Epidermal melanocyte (primary cell): ENCODE measurements at regions not wholly inside any gene's neighbourhood (a gene's known extent, or its start where the extent isn't known, plus 50 kb on each side); places are given as distances from the start of the nearest gene placed in this dataset.
"Not testable (repeated sequence)": the region's sequence is repeated elsewhere in the genome, so short reads cannot be mapped to it uniquely, and the experiment has no call there.

ENCODE experiments used
- DNase-seq: peaks from one replicate; pipeline ENCODE4 v3.0.0; 2011; ENCODE audit warnings: low spot score; ENCODE audit not compliant: insufficient read length

DNA sequence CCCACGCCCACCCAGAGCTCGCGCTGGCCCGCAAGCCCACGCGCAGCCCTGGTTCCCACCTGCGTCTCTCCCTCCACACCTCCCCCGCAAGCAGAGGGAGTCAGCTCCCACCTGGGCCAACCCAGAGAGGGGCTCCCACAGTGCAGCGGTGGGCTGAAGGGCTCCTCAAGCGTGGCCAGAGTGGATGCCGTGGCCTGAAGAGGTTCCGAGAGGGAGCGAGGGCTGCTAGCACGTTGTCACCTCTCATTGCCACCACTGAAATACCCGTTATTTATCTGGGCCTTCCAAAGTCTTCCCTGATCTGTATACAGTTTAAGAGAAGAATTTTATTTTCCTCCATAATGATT, 88.3 kb upstream of the MYLIP start:
- DNase-seq, result no peak

DNA sequence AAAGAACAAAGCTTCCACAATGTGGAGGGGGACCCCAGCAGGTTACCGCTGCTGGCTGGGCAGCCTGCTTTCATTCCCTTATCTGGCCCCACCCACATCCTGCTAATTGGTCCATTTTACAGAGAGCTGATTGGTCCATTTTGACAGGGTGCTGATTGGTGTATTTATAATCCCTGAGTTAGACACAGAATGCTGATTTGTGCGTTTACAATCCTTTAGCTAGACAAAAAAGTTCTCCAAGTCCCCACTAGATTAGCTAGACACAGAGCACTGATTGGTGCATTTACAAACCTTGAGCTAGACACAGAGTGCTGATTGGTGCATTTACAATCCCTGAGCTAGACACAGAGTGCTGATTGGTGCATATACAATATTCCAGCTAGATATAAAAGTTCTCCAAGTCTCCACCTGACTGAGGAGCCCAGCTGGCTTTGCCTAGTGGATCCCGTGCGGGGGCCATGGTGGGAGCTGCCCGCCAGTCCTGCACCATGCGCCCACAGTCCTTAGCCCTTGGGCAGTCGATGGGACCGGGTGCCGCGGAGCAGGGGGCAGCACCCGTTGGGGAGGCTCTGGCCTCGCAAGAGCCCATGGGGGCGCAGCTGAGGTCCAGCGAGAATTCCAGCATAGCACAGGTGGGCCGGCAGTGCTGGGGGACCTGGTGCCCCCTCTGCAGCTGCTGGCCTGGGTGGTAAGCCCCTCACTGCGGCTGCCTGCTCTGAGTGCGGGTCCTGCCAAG, 88.8 kb upstream of the MYLIP start:
- not testable (repeated sequence) for DNase-seq

DNA sequence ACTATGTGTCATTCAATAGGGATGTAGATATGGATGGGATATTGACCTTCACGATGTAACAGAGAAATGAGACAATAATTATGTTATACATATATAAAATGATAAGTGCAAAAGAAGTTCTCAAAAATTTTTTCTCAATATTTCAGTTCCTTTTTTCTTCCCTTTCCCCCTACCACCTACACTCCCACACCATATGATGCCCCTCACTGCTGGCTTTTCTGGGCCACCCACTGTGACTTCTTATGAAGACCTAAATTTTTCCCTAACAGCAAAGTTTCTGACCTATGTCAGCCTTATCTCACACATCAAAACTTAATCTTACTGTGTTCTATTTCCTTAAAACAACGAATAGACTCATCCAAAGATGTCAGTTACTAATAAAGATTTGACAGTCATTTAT, 89.9 kb upstream of the MYLIP start:
- DNase-seq, result no peak

- no peak for DNase-seq
Measured at GRCh38 chr6:16035488-16036080, 93.3 kb upstream of the MYLIP start.

DNA sequence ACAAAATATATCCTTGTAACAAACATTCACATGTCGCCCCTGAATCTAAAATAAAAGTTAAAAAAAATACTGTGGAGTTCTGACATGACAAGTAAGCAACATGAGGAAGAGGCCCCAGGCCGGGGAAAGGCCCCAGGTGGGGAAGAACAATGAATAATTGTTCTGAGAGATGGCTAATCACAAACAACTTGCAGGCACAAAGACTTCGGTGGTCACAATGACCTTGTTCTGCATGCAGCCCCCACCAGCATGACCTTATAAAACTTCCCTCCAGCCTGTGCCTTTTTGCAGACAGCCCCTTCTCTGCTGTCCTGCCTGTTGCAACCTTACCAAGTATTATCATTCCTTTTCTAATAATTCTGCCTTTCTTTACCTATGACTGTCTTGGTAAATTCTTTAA, 95.7 kb upstream of the MYLIP start:
- DNase-seq, result no peak

- DNase-seq, result no peak
Measured at GRCh38 chr6:16031278-16031981, 97.5 kb upstream of the MYLIP start.

DNA sequence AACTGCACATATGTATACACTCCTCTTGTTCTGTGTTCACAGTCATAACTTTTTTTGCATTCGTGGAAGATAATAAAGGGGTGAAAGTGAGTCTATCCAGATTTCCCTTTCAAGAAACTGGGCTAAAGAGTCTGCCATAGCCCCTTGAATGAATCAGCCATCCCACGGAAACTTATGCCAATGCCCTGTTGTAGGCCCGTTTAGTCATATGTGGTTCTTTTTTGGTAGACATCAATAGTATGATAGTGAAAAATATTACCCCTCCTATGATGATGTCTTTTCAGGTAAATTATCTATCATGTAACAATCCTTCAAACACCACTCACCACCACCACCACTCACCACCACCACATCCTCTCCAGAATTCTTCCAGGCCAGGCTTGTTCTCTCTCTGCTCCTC, 99.9 kb upstream of the MYLIP start:
- no peak for DNase-seq

- no peak for DNase-seq
Measured at GRCh38 chr6:16020259-16020658, 108.6 kb upstream of the MYLIP start.

GRCh38 chr6:16019462-16019861, 109.4 kb upstream of the MYLIP start:
- DNase-seq, result no peak

GRCh38 chr6:16018626-16019025, 110.3 kb upstream of the MYLIP start:
- no peak for DNase-seq

- not testable (repeated sequence) for DNase-seq
Measured at GRCh38 chr6:16014325-16014724, 114.6 kb upstream of the MYLIP start.

DNA sequence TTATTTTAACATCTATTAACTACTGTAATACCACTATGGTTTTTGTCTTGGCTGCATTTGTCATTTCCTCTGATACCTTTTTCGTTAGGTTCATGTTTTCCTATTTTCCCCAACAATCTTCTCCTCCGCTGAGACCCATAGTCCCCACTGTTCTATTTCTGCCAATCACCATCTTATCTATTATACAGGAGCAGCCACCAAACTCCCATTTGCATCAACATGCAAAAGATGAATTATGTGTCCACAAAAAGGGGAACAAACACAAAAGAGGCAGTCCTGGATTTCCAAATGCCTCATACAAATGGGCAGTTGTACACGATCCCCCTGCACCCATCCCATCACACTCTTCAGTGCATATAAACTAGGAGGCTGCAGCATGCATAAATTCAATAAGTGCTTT, 121.7 kb upstream of the MYLIP start:
- no peak for DNase-seq

- DNase-seq, result no peak
Measured at GRCh38 chr6:16006681-16007080, 122.2 kb upstream of the MYLIP start.

DNA sequence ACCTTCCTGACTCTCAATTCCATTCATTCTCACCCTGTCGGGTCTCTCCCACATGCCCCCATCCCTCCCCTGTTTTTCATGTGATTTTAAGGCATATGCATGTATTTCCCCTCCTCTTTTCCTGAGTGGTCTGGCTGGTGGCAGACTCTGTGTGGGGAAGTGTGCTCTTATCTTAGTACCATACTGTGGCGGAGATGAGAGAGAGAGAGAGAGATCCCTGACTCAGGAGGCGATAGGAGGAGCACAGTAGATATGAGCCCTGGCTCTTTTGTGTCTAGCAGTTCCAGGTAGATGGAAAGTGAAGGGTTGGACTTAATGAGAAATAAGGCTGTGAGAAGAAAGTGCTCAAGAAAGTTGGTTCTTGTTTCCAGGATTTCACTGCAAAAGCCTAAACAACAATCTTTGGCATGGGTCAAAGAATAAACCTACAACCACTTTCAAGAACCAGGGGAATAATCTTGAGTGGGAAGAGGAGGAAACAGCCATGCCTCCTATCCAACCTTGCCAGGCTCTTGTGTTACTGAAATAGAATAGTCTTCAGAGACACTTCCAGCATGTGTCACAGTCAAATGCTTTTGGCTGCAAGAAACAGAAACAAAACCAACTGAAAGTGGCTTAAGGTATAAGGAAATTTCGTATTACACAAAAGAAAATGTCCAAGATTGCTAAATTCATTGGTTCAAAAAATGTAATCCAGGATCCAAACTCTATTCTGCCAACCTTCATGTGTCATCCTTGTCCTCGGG, 123.8 kb upstream of the MYLIP start:
- DNase-seq, result no peak

- DNase-seq, result no peak
Measured at GRCh38 chr6:16003197-16003491, 125.7 kb upstream of the MYLIP start.

GRCh38 chr6:16002332-16003196, 126.3 kb upstream of the MYLIP start:
- DNase-seq, result no peak

- no peak for DNase-seq
Measured at GRCh38 chr6:16001158-16001557, 127.7 kb upstream of the MYLIP start.

- no peak for DNase-seq
Measured at GRCh38 chr6:15999201-15999600, 129.7 kb upstream of the MYLIP start.

GRCh38 chr6:15997586-15998388, 131.1 kb upstream of the MYLIP start:
- no peak for DNase-seq

DNA sequence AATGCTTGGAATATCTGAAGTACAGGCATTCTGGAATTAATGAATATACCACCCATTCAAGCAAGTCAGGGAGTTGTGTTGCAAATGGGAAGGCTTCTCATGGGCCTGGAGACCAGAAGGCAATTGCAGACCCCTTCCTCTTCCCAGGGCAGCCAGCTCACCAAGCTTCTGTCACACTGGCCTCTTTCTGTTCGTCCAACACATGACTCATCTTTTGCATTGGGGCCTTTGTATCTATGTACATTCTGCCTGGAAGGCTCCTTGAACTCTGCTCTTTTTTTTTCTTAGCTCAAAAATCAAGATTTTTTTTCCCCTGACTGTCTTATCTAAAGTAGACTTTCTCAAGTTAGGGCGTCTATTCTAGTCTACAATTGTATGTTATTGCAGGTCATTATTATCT, 132.9 kb upstream of the MYLIP start:
- no peak for DNase-seq

DNA sequence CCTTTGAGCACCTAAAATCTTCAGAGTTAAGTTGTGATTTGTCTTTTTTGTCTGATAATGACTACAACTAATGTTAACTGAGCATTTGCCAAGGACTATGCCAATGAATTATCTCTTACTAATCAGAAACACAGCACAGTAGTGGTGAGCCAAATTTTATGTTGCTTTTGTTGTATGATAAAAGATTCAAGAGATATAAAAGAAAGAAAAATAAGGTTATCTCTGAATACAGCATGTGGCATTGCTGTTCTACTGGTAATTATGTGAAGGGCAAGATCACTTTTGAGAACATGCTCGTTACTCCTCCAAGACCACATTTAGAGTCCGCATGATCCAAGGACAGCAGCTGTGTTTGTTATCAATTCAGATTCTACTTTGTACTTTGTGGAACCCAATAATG, 133.4 kb upstream of the MYLIP start:
- DNase-seq, result no peak
